Neural progenitor cell (in vitro differentiated cells): ENCODE measurements at regions not wholly inside any gene's neighbourhood (a gene's known extent, or its start where the extent isn't known, plus 50 kb on each side); places are given as distances from the start of the nearest gene placed in this dataset.

Experiments
- CTCF ChIP-seq: fragments of 200-600 bp; sonication (generic); IDR thresholded peaks from 2 replicates; pipeline ENCODE4 v1.5.1; 2017; ENCODE audit warnings: antibody characterized with exemption, mild to moderate bottlenecking
- EZH2 ChIP-seq: fragments of 200-600 bp; sonication (generic); IDR thresholded peaks from 2 replicates; pipeline ENCODE4 v1.6.1; 2017; ENCODE audit warnings: antibody characterized with exemption, mild to moderate bottlenecking, moderate library complexity

- TF ChIP-seq CTCF (no peak), EZH2 (no peak)
These were observed 182.8 kb upstream of the CHRM2 start for GRCh38 chr7:136685501-136686173.
